ENCODE measurements at regions not wholly inside any gene's neighbourhood (a gene's known extent, or its start where the extent isn't known, plus 50 kb on each side); places are given as distances from the start of the nearest gene placed in this dataset.
"Not testable (repeated sequence)": the region's sequence is repeated elsewhere in the genome, so short reads cannot be mapped to it uniquely, and the experiment has no call there.

DNA sequence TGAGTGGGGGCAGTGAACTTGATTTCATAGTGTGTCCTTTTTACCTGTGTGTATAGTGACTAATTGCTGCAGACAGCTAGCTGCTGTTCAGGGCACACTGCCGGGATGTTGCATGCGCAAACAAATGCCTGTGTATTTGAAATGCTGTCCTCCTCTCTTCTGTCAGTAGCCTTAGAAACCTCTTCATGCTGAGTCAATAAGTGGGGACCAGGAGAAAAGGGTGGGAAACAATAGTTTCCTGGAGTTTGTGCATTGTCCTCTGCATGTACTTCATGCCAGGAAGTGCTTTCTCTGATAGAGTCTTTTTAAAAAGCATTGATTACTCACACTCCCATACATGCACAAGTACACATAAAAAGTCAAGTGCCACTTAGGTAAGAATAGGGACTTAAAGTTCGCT is 1183.7 kb upstream of the CELF2 start:
- DNase-seq = no peak

DNA sequence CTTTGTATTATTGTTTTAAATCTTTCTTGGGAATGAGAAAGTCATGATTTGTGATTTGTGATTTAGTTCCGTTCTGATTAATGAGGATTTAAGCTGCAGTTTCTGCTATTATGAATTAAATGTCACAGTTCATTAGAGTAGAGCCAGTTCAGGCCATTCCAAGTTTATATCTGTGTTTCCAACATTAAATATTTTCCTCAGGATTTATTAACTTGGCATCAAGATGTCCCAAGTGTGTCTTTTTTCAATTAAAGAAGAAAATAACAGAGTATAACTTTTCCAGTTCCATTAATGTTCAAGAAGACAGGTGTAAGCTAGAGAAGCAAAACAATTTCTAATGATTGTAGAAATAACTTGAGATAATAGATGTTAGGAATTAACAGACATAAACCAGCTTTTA is 1183.2 kb upstream of the CELF2 start:
- DNase-seq = no peak

DNA sequence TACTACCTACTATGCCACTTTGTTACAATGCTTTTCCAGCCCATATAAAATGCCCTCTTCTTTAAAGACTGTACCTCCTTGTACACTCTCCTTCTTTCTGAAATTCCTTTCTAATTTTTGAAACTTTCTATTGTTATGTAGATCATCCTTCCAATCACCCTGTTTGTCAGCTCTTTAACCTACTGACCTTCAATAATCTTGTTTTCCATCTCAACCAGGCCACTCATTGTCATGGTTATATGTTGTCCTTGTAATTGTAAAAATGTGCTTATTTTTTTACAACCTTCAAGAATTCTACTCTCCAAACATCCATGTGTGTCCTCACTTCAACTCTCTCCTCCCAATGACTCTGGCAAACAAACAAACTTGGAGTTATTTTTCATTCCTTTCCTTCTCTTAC is 1172.6 kb upstream of the CELF2 start:
- DNase-seq = no peak

DNA sequence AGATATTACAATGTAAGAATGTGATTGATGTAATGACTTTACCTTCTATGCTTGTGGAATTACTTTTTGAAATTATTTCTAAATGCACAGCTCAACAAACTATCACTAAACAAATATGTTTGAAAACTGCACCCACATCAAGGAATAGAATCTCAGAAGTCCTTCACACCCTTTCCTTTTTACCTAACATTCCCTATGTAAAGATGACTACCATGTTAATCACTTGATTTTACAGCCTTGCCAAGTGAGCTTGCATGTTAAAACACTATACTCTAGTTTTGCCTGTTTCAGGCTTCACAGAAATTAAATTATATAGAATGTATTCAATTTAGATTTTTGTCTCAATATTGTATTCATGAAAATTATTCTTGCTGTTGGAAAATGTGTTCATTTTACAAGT is 1169.4 kb upstream of the CELF2 start:
- DNase-seq = no peak

DNA sequence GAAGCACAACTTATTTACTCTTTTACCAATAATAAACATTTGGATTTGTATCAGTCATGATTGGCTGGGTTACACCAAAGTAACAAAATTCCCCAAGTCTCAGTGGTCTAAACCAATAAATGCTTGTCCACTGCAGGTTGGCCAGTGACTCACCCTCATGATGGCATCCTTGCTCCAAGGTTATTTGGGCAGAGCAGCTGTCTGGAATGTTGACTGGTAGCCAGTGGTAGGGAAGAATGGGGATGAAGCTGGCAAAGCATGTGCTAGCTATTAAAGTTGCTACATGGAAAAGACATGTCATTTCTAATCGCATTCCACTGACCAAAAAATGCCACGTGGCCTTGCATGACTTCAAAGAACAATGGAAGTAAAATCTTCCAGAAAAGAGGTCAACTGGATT is 1168.7 kb upstream of the CELF2 start:
- DNase-seq = no peak

DNA sequence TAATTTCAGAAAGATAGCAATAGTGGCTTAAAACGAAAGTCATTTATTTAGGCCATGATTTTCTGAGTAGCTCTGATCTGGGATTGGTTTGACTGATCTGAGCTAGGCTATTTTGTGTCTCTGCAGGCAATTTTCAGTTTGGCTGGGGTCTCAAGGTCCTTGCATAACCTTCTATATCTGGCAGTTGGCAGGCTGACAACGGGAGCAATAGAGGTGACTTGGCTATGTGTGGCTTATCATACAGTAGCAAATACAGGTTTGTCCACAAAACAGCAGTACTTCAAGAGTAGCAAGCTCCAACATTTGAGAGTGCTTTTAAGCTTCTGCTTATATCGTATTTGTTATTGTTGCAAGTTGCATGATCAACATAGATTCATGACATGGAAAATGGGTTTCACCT is 1167.3 kb upstream of the CELF2 start:
- no peak for DNase-seq

DNA sequence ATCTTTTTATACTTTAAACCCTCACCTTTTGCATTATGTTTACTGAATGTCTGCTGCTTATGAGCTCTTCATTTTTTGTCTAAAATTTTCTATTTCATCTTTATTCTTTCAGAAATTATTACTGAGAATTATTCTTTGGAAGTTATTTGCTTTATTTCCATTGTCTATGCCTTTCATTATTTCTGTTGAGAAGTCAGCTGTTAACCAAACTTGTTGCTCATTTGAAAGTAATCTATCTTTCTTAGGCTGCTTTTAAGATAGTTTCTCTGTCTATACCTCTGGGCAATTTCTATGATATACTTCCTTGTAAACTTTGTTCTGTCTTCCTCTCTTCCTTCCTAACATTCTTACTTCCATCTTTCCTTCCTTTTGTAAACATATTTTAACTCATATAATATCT is 1165.9 kb upstream of the CELF2 start:
- no peak for DNase-seq

DNA sequence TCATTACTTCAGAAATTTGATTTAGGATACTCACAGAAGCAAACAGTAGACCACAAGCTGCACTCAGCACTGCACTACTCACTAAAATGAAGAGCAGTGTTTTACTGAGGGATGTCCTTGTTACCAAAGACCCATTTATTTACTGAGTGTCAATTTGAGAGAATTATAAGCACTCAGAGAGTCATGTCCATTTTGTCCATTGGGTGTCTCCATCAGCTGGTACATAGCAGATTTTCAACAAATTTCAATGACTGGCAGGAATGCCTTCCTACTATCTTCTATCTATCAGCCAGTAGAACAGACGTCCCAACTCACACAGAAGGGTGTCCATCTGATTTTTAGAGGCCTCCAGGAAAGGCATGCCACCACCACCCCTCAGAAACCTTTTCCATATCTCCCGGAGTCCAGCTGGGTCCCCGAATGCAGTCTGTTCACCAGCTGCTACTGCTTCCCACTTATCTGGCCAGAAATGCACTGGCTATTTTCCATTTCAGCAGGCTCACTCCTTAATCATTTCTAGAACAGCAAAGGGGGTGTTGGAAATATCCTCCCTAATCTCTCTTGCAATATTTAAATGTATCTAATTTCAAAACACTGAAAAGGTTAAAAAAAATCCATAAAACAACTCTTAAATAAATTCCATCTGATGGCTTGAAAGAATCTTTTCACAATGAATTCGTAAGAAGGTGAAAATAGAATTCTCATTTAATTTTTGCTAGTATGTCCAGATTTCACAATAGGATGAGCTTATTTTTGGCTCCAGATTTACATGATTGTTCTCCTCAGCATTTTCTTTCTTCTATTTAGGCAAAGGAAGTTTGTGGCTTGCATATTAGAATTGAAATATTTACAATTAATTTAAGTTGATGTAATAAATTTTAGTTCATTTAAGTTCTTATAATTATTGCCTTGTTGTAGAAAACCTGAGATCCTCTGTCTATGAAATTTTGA is 1164.0 kb upstream of the CELF2 start:
- DNase-seq = no peak

DNA sequence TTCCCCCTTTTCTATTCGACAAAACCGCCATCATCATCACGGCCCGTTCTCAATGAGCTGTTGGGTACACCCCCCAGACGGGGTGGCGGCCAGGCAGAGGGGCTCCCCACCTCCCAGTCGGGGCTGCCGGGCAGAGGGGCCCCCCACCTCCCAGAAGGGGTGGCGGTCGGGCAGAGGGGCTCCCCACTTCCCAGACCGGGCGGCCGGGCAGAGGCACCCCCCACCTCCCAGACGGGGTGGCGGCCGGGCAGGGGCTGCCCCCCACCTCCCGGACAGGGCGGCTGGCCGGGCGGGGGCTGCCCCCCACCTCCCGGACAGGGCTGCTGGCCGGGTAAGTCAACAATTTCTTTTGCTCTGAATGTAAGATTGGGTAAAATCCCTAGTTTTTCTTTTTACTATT is 1162.2 kb upstream of the CELF2 start:
- DNase-seq = not testable (repeated sequence)

DNA sequence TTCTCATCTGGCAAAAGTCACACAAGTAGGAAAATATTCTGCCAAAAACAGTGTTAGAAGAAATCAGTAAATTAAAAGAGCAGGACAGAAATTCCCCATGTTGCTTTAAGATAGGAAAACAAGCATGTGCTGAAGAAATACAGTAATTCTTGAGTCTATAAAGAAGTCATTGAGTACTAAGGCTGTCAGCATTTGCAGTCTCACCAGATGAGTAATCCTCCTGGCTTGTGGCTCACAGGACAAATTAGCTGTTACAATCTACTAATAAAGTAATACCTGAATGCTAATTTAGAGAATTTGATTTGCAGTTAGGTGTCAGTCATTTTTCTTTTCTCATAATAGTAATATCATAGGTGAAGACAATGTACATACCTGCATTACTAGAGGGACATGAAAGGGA is 1158.9 kb upstream of the CELF2 start:
- DNase-seq = no peak

DNA sequence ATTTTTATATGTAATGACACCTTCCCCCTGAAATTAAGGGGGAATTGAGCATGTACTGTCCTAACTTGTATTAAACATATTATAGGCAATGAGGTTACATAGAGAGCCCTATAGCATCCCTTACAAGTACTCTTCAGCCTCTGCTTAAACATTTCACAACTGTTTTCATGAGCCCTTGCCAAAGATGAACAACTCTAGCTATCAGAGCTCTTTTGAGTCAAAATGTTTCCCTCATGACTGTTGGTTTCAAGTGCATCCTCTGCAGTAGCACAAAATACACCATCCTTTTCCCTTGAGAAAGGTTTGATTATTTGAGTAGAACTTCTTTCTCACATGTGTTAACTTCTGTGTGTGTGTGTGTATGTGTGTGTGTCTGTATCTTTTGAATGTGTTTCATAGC is 1157.6 kb upstream of the CELF2 start:
- no peak for DNase-seq

DNA sequence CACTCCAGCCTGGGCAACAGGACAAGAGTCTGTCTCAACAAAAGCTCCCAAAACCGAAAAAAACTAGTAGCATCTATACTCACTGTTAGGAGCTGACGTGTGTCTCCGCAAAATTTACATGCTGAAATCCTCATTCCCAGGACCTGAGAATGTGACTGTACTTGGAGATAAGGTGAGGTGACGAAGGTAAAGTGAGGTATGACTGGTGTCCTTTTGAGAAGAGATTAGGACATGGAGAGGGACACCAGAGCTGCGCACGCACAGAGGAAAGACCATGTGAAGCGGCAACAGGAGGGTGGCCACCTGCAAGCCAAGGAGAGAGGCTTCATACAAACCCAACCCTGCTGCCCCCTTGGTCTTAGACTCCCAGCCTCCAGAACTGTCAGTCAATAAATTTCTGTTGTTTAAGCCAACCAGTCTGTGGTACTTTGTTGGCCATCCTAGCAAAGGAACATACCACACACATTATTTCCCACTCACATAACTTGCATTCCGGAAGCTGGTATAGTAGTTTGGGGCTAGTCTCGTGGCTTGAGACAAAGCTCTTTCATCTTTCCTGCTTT is 1154.0 kb upstream of the CELF2 start:
- DNase-seq = no peak

DNA sequence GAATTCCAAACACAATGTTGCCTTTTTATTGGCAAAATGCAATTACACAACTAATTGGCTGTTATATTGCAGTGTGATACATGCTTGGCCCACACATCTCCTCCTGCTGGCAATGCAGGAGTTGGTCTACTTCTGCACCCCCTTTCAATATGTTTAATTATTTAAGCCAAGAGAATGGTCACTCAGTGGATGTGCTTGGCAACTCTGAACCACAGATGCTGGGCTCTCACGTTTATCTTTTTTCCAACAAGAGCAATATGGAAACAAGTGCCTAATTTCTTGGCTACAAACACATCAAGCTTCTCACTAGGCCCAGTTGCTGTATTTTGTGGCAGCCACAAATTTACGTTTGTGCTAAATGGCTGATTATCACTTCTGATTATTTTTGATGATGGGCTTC is 1149.2 kb upstream of the CELF2 start:
- no peak for DNase-seq

DNA sequence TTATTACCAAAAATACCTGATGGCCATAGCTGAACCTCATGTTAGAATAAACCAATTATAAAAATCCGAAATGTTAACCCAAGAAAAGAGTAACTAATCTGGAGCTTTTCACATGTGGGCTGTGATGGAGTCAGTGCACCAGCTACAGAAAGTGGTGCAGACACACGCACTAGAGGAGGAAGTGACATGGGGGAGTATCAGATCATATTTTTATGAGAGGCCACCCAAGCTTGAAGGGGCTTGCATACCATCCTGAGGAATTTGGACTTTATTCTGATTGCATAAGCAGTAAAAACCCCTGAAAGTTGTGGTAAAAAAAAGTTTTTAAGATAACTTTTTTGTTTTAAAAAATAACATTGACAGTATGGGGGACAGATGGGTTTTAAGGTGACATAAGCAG is 1148.5 kb upstream of the CELF2 start:
- no peak for DNase-seq

DNA sequence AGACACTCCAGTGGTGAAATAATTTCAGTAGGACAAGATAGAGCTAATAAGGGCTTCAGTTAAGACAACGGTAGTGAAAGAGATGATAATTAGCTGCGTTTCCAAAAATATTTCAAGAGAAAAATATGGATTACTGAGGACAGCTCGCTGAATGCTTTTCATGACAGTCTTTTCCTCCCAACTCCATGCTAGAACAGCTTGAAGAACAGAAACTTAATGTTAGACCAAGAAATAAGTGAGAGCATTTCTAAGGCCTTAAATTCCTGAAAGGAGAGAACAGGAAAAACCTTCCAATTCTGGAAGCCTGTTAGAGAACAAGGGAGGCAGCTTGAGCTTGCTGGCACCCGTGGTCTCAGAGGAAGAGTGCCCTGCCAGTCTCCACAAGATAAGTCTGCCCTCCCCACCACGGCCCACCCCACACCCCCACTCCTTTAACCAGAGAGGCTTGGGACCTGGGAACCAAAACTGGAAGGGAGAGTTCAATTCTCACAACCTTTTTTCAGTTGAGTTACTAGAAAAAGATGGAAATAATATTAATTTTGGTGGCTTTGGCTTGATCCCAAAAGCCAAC is 1148.0 kb upstream of the CELF2 start:
- DNase-seq = no peak

DNA sequence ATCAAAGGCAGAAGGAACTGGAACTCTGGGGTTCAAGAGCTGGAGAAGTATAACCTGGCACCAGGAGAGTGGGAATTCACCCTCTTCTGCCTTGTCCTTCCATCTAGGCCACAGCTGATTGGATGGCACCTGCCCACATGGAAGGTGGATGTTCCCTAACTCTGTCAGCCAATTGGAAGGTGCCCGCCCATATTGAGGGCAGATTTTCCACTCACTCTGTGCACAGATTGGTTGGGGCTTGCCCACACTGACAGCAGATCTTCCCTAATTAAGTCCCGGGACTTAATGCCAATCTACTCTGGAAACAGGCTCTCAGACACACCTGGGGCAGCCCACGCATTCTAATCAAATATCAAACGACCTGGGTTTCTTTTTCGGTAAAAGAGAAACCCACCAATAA is 1142.3 kb upstream of the CELF2 start:
- DNase-seq = no peak

DNA sequence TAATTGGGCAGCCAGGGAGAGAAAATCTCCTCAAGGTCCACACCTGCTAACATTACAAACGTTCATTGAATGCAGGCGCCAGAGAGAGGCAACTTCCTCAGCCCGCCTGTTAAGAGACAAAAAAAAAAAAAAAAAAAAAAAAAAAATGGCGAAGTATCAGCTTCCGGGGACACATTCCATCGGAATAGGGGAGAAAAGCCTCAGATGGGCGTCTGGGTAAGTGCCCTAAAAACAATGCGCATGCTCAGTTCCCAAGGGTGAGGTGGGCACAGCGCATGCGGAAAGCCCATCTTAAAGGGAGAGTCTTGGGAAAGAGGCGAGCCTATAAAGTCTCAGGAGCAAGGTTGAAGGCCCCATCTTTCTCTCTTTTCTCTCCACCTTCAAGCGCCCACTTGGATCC is 1139.7 kb upstream of the CELF2 start:
- DNase-seq = no peak

DNA sequence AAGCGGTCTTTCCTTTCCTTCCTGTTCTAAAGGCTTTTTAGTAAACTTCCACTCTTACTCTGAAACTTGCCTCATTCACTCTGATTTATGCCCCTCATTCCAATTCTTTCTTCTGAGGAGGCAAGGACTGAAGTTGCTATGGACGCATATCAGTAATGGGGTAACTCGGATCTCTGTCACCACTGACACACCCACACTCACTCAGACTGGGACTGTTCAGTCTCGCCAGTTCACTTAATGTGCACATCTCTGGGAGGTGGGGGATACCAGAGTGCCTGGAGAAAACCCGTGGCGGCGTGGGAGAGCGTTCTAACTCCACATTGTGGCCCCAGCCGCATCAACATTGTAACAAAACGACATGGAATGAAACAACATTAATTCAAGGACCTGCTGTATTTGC is 1139.3 kb upstream of the CELF2 start:
- no peak for DNase-seq

DNA sequence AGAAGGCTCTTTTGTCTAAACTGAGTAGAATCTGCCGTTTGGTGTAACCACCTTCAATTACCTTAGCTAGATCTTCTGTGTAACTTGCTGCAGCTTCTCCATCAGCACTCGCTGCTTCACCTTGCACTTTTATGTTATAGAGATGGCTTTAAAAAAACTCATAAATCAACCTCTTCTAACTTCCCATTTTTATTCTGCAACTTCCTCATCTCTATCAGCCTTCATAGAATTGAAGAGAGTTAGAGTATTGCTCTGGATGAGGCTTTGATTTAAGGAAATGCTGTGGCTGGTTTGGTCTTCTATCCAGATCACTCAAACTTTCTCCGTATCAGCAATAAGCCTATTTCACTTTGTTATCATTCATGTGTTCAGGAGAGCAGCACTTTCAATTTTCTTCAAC is 1131.9 kb upstream of the CELF2 start:
- no peak for DNase-seq

DNA sequence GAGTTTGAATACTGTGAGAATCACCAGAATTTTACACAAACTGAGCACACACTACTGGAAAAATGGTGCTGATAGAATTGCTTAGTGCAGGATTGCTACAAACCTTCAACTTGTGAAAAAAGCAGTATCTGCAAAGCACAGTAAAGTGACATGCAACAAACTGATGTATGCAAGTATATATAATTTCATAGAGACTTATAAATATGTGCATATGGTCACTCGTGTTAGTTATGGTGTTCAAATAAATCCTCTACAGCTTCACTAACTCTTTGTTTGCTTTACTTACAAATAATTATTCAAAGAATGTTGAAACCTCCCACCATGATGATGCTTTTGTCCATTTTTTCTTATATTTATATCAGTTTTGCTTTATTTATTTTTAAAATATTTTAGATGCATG is 1130.9 kb upstream of the CELF2 start:
- DNase-seq = no peak

DNA sequence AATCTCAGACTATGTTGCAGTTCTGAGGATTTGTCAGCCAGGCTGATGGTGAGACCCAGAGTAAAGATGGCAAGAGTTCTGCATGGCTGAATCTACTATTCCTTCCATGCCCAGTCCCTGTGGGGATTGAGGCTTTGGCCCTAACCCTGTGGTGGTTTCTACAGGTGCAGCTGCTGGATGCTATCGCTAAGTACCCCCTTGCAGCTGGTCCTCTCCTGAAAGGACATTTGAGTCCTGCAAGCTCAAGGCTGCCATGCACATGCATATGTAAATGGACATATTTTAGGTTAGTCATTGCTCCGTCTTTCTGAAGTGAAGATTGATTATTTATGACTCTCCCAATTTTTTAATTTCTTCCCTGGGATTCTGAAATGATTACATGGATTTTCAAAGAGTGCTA is 1122.2 kb upstream of the CELF2 start:
- DNase-seq = no peak

DNA sequence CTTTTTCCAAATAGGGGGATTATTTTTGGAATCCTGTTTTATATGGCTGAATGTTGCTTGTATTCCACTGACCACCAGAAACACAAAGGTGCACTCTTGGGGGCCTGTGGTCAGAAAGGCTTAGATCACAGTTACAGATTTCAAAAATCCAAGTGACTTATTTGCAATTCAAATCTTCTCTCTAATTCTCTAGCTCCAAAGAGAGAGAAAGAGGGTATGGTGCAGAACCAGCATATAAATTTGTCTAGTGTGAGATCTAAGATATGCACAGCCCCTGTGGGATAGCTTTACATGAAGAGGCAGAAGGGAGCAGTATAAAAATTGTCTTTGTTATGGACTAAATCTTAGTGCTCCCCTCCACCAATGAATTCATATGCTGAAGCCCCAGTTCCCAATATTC is 1121.7 kb upstream of the CELF2 start:
- DNase-seq = no peak

DNA sequence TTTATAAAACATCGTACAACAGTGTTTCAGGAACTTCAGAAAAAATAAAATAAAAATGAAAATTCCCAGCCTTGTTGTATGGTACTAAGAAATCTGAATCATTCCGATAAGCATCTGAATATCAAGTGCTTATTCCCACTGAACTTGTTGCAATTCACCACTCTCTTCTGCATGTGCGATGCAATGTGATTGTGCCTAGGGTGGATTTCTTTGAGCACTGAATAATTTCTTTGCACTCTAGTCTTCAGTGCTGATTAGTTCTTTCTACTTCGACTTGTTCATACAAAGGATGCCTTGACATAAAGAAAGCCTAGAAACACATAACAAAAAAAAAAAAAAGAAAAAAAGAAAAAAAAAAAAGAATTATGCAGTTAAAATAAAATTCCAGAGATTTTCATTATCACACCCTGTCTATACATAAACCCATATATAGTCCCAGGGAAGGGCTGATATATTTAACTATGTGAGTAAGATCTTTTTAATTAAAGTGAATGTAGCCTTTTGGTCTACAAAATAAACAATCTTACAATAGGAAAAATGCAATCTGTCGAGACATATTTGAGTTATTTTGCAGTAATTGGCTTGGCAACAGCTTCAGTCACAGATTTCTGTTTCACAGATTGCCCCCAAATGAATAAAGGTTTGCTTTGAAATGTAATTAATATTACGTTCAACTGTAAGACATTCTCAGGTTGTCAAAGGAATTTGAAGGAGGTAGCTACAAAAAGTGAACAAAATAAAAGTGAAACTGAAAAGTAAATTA is 1118.9 kb upstream of the CELF2 start:
- no peak for DNase-seq

DNA sequence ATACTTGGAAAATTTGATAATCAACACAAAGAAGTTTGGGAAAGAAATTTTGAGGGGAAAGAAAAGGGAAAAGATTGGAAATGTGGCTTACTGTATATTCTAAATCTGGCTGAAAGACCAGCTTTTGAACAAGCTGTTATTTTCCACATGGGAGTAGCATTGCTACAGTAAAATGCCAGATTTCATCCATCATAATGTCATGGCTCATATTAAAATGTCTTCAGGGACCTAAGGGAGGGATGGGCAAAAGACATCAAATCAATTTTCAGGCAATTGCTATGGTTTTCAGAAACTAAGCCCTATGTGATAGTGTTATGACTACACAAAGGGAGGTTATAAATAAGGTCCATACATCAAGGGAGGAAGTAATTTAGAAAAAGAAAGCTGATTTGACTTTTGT is 1116.9 kb upstream of the CELF2 start:
- no peak for DNase-seq

All from CD4-positive, alpha-beta T cell treated with Interleukin-12 subunit alpha and Interleukin-12 subunit beta, for 1 hour (primary cell).